ENCODE measurements at regions not wholly inside any gene's neighbourhood (a gene's known extent, or its start where the extent isn't known, plus 50 kb on each side); places are given as distances from the start of the nearest gene placed in this dataset.
A peak's percentile ranks its signal among the peaks of the same experiment; 100 is the strongest.

DNA sequence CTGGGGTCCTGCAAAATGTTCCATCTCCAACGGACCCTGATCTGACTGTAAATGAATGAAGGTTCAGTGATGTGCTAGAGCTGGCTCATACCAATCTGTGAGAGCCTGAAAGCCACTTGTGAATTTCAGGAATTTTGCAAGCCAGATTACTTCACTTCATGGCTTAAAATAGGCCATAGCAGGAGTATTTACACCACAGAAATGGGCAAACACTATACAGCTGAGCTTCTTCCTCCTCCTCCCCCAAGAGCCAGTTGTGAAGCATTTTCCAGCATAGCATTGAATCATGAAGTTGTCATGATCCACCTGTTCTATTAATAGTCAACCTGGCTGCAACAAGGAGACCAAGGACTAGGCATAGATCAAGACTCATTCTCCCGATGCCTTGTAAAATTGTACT is 141.3 kb upstream of the RASSF8 start:
- 100% methylated on average over 1 to 2 of the region's 2 CpGs for WGBS, 2 donors (ENCODE audit: low coverage in 1 of 2)
- ATAC-seq, result no peak
- Histone ChIP-seq H3K27me3 (no peaks in the 10 kb centered on the region), H3K4me3 (no peak overlapping the region), H3K4me1 (no peaks in the 10 kb centered on the region), H3K27ac (no peak overlapping the region), H3K36me3 (no peaks in the 10 kb centered on the region), H3K9me3 (no peaks in the 10 kb centered on the region)
- TF ChIP-seq, protein P1, sequence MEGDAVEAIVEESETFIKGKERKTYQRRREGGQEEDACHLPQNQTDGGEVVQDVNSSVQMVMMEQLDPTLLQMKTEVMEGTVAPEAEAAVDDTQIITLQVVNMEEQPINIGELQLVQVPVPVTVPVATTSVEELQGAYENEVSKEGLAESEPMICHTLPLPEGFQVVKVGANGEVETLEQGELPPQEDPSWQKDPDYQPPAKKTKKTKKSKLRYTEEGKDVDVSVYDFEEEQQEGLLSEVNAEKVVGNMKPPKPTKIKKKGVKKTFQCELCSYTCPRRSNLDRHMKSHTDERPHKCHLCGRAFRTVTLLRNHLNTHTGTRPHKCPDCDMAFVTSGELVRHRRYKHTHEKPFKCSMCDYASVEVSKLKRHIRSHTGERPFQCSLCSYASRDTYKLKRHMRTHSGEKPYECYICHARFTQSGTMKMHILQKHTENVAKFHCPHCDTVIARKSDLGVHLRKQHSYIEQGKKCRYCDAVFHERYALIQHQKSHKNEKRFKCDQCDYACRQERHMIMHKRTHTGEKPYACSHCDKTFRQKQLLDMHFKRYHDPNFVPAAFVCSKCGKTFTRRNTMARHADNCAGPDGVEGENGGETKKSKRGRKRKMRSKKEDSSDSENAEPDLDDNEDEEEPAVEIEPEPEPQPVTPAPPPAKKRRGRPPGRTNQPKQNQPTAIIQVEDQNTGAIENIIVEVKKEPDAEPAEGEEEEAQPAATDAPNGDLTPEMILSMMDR (IDR thresholded peaks at IDR 0.05), result no peak
- TF ChIP-seq POLR2A (IDR thresholded peaks at IDR 0.05), result no peak
- TF ChIP-seq EP300 (IDR thresholded peaks at IDR 0.05), result no peak
- TF ChIP-seq POLR2AphosphoS5 (IDR thresholded peaks at IDR 0.05), result no peak

DNA sequence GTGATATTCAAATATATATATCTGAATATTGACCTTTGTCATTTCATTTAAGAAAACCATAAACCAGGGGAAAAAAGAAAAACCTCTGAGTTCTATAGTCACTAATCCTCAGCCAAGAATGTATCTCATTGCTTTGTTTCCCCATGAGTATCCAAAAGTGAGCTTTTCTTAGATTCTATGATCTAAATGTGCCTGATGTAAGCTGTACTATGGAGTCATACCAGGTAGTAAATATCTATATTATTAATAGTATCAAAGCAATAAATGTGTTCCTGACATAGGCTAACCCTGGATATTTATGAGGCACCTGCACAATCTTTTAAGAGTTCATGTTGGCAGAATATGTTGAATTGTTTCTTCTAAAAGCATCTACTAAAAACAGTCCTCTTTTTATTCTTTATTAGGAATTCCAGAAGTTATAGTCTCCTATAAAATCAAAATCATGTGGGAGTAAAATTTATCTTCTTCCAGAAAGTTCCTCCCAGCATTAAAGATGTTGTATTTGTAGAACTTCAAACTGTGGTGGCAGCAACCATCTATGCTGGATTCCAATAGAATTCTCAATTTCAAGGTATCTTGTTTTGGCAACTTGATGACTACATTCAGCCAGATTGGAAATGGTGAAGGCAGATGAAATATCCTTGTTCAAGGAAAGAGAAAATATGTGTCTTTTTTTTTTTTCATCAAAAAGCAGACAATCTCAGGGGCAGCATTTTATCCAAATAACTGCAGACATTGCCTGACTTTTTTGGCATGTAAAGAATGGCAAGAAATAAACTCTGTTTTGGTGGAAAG is 139.7 kb upstream of the RASSF8 start:
- TF ChIP-seq POLR2A (IDR thresholded peaks at IDR 0.05) (no peak), POLR2AphosphoS5 (IDR thresholded peaks at IDR 0.05) (no peak), EP300 (IDR thresholded peaks at IDR 0.05) (no peak)
- TF ChIP-seq, protein P1 (IDR thresholded peaks at IDR 0.05), result no peak
- ATAC-seq, result no peak
- Histone ChIP-seq H3K27me3 (no peaks in the 10 kb centered on the region), H3K4me1 (no peaks in the 10 kb centered on the region), H3K36me3 (no peaks in the 10 kb centered on the region), H3K27ac (no peak overlapping the region), H3K4me3 (no peak overlapping the region), H3K9me3 (no peaks in the 10 kb centered on the region)

DNA sequence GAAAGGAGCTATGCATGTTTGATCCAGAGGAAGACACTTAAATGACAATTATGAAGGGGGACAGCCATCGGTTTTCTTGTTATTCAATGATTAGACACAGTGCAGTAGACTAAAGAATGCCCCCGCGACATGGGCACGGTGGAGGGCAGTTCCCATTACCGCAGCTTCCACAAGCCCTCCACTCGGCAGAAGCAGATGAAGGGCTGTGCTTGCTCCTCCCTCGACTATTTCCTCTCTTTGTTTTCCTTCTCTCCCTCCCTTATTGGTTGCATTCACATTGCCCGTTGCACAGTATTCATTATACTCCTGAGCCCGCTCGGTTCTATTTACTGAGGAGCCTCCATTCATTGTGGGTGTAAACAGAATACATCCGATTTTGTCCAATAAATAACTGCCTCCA is 138.8 kb upstream of the RASSF8 start:
- Histone ChIP-seq H3K36me3 (no peaks in the 10 kb centered on the region), H3K4me3 (no peak overlapping the region), H3K4me1 (peaks cover 0 to 6% (median 0%) of the 10 kb centered on the region in 3 donors), H3K27ac (no peak overlapping the region), H3K9me3 (no peaks in the 10 kb centered on the region), H3K27me3 (no peaks in the 10 kb centered on the region)
- whole genome bisulfite sequencing, 2 donors (ENCODE audit: low coverage in 1 of 2), result 68 to 75% methylated on average over 11 of the region's 11 CpGs
- no peak for TF ChIP-seq EP300 (IDR thresholded peaks at IDR 0.05)
- no peak for ATAC-seq

- no peaks in the 10 kb centered on the region for H3K9me3 ChIP-seq
- no peaks in the 10 kb centered on the region for H3K27me3 ChIP-seq
- TF ChIP-seq EP300 (IDR thresholded peaks at IDR 0.05) (no peak), POLR2A (IDR thresholded peaks at IDR 0.05) (no peak)
- TF ChIP-seq, protein P1 (IDR thresholded peaks at IDR 0.05), result no peak
- peaks cover 0 to 15% (median 0%) of the 10 kb centered on the region in 3 donors for H3K4me1 ChIP-seq
- no peak for ATAC-seq
- no peaks in the 10 kb centered on the region for H3K36me3 ChIP-seq
- H3K27ac ChIP-seq, result no peak overlapping the region
- no peak overlapping the region for H3K4me3 ChIP-seq
- WGBS, 2 donors (ENCODE audit: low coverage in 1 of 2), result 95% methylated on average over 3 of the region's 3 CpGs; no CpG with 5 or more reads in 1 of the 2 donors
Measured at GRCh38 chr12:25822281-25822680, 136.2 kb upstream of the RASSF8 start.

DNA sequence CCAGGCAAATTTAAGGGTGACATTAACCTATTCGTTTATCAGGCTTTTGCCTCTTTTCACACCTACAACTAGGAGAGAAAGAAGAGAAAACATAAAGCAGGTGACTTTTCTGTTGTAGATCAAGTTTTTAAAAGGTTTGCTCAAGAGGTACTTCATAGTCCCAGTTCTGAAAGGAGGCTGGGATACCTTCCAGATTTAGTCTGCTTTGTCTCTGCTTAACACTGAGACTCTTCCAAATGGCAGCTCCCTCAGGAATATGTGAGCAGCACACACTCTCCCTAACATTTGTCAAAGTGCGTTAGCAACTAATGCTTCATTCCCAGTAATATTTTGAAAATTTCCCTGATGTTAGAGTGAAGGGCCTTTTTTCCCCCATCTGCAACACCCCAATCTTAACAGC is 133.7 kb upstream of the RASSF8 start:
- TF ChIP-seq POLR2A (IDR thresholded peaks at IDR 0.05), result no peak
- no peak for TF ChIP-seq POLR2AphosphoS5 (IDR thresholded peaks at IDR 0.05)
- TF ChIP-seq EP300 (IDR thresholded peaks at IDR 0.05), result no peak
- TF ChIP-seq, protein P1 (IDR thresholded peaks at IDR 0.05), result peak in 1 of 4 experiments; percentile 4
- Histone ChIP-seq H3K4me3 (no peak overlapping the region), H3K9me3 (no peaks in the 10 kb centered on the region), H3K27me3 (no peaks in the 10 kb centered on the region), H3K36me3 (no peaks in the 10 kb centered on the region), H3K4me1 (peaks cover 6 to 38% (median 6%) of the 10 kb centered on the region in 3 donors), H3K27ac (peak overlapping the region in 1 of 4 donors; percentile 35)
- ATAC-seq, result no peak
- WGBS, 2 donors (ENCODE audit: low coverage in 1 of 2), result 19 to 50% methylated on average over 1 to 2 of the region's 2 CpGs

Measured in gastroesophageal sphincter (tissue), 4 donors.